Lower lobe of right lung (tissue), 2 donors: ENCODE measurements at regions not wholly inside any gene's neighbourhood (a gene's known extent, or its start where the extent isn't known, plus 50 kb on each side); places are given as distances from the start of the nearest gene placed in this dataset.
A peak's percentile ranks its signal among the peaks of the same experiment; 100 is the strongest.

Experiments
- ATAC-seq, 2 donors: fragments of 200-7000 bp; cut with Tn5 transposase; one replicate each; pipeline ENCODE4 v1.9.1; 2020 to 2022; ENCODE audit warnings: mild to moderate bottlenecking in 2 of 2, moderate library complexity in 2 of 2
- DNase-seq: peaks from one replicate; pipeline ENCODE4 v3.0.0-alpha.2; 2020
- H3K27ac ChIP-seq: fragments of 200-600 bp; one replicate; pipeline ENCODE4 v1.8.0; 2022
- H3K27me3 ChIP-seq: fragments of 200-600 bp; one replicate; pipeline ENCODE4 v1.8.0; 2022; ENCODE audit warnings: low read depth
- H3K36me3 ChIP-seq: fragments of 200-600 bp; one replicate; pipeline ENCODE4 v1.8.0; 2022; ENCODE audit warnings: mild to moderate bottlenecking
- H3K4me1 ChIP-seq: fragments of 200-600 bp; one replicate; pipeline ENCODE4 v1.8.0; 2022
- H3K4me3 ChIP-seq: fragments of 200-600 bp; one replicate; pipeline ENCODE4 v1.8.0; 2022; ENCODE audit warnings: mild to moderate bottlenecking
- H3K9me3 ChIP-seq: fragments of 200-600 bp; one replicate; pipeline ENCODE4 v1.8.0; 2022
- intact Hi-C: fragments of 100-400 bp; cut with DNase I; formaldehyde crosslinking; loops from one replicate; pipeline ENCODE4 v1.11.0; 2022
- TF ChIP-seq, protein P1 (sequence below): fragments of 200-600 bp; IDR thresholded peaks from one replicate; pipeline ENCODE4 v1.8.0; 2022; ENCODE audit warnings: antibody characterized with exemption, mild to moderate bottlenecking
- donor health status: DM: no; HTN: yes; CAD: no; lungs with severe emphysema.

DNA sequence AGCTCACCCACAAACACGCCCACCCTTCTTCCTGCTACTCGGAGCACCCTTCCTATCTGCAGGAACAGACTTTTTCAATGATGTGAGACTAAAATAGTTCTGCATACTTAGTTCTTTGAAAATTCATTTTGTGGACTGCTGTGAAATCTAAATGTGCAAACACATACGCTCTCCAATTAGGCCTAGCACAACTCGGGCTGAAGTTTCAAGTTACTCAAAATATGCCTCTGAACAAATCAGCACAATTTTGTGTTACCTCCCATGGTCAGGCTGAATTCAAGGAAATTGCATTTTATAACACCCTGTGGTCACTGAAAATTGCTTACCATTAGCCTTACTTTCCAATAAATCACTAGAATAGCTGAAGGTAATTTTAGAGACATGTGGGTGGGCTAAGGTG is 323.8 kb upstream of the ADCY2 start:
- Histone ChIP-seq H3K4me1 (no peaks in the 10 kb centered on the region), H3K36me3 (no peaks in the 10 kb centered on the region), H3K27me3 (no peaks in the 10 kb centered on the region), H3K27ac (no peak overlapping the region), H3K9me3 (no peaks in the 10 kb centered on the region), H3K4me3 (no peak overlapping the region)
- intact Hi-C loops: no loop called here
- ATAC-seq (no peak), DNase-seq (no peak)
- TF ChIP-seq, protein P1, sequence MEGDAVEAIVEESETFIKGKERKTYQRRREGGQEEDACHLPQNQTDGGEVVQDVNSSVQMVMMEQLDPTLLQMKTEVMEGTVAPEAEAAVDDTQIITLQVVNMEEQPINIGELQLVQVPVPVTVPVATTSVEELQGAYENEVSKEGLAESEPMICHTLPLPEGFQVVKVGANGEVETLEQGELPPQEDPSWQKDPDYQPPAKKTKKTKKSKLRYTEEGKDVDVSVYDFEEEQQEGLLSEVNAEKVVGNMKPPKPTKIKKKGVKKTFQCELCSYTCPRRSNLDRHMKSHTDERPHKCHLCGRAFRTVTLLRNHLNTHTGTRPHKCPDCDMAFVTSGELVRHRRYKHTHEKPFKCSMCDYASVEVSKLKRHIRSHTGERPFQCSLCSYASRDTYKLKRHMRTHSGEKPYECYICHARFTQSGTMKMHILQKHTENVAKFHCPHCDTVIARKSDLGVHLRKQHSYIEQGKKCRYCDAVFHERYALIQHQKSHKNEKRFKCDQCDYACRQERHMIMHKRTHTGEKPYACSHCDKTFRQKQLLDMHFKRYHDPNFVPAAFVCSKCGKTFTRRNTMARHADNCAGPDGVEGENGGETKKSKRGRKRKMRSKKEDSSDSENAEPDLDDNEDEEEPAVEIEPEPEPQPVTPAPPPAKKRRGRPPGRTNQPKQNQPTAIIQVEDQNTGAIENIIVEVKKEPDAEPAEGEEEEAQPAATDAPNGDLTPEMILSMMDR: no peak

DNA sequence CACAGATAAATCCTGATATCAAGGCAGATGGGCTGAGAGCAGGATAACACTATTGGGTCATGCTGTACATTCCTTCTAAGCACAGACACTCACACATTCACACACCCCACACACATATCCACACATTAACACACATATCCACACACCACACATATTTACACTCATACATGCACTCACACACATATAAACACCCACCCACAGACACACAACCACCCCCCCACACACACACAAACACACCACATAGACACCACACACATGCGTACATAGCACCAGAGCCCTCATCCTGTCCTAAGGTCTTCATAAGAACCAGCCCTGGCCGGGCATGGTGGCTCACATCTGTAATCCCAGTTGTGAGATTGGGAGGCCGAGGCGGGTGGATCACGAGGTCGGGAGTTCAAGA is 322.3 kb upstream of the ADCY2 start:
- H3K9me3 ChIP-seq: no peaks in the 10 kb centered on the region
- H3K4me3 ChIP-seq: no peak overlapping the region
- ATAC-seq (peak in 1 of 2 donors; percentile 41), DNase-seq (no peak)
- no peaks in the 10 kb centered on the region for H3K4me1 ChIP-seq
- no peak overlapping the region for H3K27ac ChIP-seq
- H3K27me3 ChIP-seq: no peaks in the 10 kb centered on the region
- intact Hi-C loops: no loop called here
- no peaks in the 10 kb centered on the region for H3K36me3 ChIP-seq
- TF ChIP-seq, protein P1: no peak

DNA sequence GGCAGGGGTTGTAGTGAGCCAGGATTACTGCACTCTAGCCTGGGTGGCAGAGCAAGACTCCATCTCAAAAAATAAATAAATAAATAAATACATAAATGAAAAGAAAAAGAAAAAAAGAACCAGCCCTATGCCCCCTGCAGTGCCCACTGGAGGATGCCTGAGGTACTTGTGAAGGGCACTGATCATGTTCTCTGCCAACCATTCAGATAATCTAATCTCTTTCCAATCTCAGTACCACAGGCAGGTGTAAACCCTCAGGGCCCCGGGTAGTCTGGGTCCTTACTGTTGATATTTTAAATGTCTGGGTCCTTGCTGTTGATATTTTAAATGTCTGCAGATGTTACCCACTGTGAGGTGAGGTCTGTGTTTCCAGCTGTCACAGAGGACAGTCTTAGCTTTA is 321.8 kb upstream of the ADCY2 start:
- ATAC-seq: no peak

DNA sequence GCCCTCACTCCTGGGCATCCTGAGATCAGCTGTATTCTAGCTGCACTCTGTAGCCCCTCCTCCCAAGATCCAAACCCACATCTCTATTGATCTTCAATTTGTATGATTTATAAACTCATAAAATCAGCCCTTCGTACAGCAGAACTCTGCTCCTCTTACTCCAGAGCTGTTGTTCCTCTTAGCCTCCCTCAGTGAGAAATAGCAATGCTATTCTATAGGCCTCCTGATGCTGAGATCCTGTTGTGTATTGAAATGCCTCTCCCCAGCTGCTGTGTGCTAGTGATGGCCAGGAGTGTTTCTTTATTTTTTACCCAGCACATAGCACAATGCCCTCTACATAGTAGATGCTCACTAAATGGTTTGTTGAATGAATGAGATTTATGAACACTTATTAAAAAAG is 320.5 kb upstream of the ADCY2 start:
- H3K4me3 ChIP-seq: no peak overlapping the region
- intact Hi-C loops: no loop called here
- TF ChIP-seq, protein P1: no peak
- ATAC-seq: no peak
- H3K27ac ChIP-seq: no peak overlapping the region
- no peaks in the 10 kb centered on the region for H3K4me1 ChIP-seq
- no peaks in the 10 kb centered on the region for H3K27me3 ChIP-seq
- DNase-seq: no peak
- no peaks in the 10 kb centered on the region for H3K9me3 ChIP-seq
- no peaks in the 10 kb centered on the region for H3K36me3 ChIP-seq

More for the DNA sequence above, 321.8 kb upstream of the ADCY2 start:
- Histone ChIP-seq H3K27me3 (no peaks in the 10 kb centered on the region), H3K9me3 (no peaks in the 10 kb centered on the region), H3K4me3 (no peak overlapping the region), H3K36me3 (no peaks in the 10 kb centered on the region), H3K4me1 (no peaks in the 10 kb centered on the region), H3K27ac (no peak overlapping the region)
- no peak for DNase-seq
- TF ChIP-seq, protein P1: no peak
- intact Hi-C loops: no loop called here

DNA sequence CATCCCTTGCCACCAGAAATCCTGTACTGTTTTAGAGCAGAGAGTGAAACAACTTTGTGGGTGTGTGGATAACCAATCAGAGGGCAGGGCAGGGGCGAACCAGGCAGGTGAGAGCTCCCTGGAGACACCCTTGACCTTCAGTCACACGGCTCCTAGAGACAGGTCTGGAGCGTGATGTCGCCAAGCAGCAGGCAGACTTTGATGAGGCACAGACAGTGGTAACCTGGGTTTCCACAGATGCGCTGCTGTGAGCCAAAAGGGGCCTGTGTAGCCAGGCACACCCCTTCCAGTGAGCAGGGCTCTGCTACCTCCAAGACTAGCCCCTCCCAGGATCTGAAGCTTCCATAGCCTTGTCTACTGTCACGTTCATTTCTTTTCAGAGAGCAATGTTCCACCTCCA is 317.8 kb upstream of the ADCY2 start:
- DNase-seq (no peak), ATAC-seq (no peak)
- H3K4me3 ChIP-seq: no peak overlapping the region
- intact Hi-C loops: no loop called here
- H3K4me1 ChIP-seq: no peaks in the 10 kb centered on the region
- H3K9me3 ChIP-seq: no peaks in the 10 kb centered on the region
- H3K27ac ChIP-seq: no peak overlapping the region
- TF ChIP-seq, protein P1: no peak
- no peaks in the 10 kb centered on the region for H3K27me3 ChIP-seq
- no peaks in the 10 kb centered on the region for H3K36me3 ChIP-seq

DNA sequence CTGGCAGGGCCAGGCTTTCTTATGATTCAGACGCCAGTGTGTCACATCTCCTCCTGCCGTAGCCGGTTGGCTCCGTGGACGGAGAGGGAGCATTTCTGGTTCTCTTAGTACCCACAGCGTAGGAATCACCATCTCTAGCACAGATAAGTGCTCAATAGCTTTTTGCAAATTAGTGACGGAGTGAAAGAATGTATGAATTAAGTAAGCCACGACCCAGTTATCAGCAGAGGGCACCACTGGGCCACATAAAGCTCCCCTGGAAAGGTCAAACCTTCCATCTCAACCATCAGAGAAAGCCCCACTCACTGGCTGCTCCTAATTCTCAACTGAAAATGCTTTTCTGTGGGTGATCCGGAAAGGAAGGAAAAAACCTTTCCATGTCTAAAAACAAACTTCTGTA is 317.0 kb upstream of the ADCY2 start:
- Histone ChIP-seq H3K27ac (no peak overlapping the region), H3K36me3 (no peaks in the 10 kb centered on the region), H3K9me3 (no peaks in the 10 kb centered on the region), H3K27me3 (no peaks in the 10 kb centered on the region), H3K4me3 (no peak overlapping the region), H3K4me1 (no peaks in the 10 kb centered on the region)
- TF ChIP-seq, protein P1: no peak
- intact Hi-C loops: no loop called here
- DNase-seq (no peak), ATAC-seq (no peak)
